ENCODE measurements at regions not wholly inside any gene's neighbourhood (a gene's known extent, or its start where the extent isn't known, plus 50 kb on each side); places are given as distances from the start of the nearest gene placed in this dataset.

DNA sequence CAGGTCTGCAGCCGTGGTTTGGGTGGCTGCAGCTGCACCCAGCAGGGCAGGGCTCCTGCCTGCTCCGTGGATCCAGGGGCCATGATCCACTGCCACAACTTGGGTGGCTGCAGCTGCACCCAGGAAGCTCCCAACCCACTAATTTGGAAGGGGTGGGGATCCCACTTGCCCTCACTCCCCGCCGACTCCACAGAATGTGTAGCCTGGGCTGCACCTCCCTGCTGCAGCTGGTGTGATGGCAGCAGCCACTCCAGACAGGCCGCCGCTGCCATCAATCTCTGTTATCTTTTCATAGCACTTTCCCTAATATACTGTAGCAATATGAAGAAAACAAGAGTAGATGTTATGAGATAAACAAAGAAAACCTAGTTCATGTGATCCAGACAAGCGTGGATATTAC, 137.8 kb upstream of the CNTN3 start:
- Histone ChIP-seq H3K4me1 (ENCODE audit: control insufficient read depth, extremely low read depth, insufficient read depth, low read length) (no peaks in the 10 kb centered on the region), H4K20me1 (ENCODE audit: control insufficient read depth, extremely low read depth, insufficient read depth, low read length) (no peaks in the 10 kb centered on the region), H2AFZ (ENCODE audit: control insufficient read depth, low read length) (no peak overlapping the region), H3K79me2 (ENCODE audit: control insufficient read depth, insufficient read depth, low read length) (no peaks in the 10 kb centered on the region), H3K27ac (ENCODE audit: control insufficient read depth, insufficient read depth, low read length) (no peak overlapping the region), H3K9ac (ENCODE audit: control insufficient read depth, extremely low read depth, insufficient read depth, low read length) (no peak overlapping the region), H3K4me3 (ENCODE audit: control insufficient read depth in 2 of 3, extremely low read depth in 1 of 3, insufficient read depth in 2 of 3, low read depth in 1 of 3, low read length in 3 of 3) (no peak overlapping the region), H3K27me3 (ENCODE audit: control insufficient read depth, extremely low read depth, insufficient read depth, low read length) (no peaks in the 10 kb centered on the region), H3K9me1 (ENCODE audit: control insufficient read depth, extremely low read depth, insufficient read depth, low read length) (no peaks in the 10 kb centered on the region), H3K4me2 (ENCODE audit: control insufficient read depth, extremely low read depth, insufficient read depth, low read depth, low read length) (no peak overlapping the region), H3K36me3 (ENCODE audit: control insufficient read depth in 2 of 2, extremely low read depth in 1 of 2, insufficient read depth in 2 of 2, low read length in 2 of 2) (no peaks in the 10 kb centered on the region), H3K9me3 (ENCODE audit: control insufficient read depth, low read depth, low read length) (no peaks in the 10 kb centered on the region)
- no peak for FAIRE-seq
- TF ChIP-seq EZH2 (IDR thresholded peaks at IDR 0.05; ENCODE audit: low read length) = no peak
- TF ChIP-seq, protein P1, sequence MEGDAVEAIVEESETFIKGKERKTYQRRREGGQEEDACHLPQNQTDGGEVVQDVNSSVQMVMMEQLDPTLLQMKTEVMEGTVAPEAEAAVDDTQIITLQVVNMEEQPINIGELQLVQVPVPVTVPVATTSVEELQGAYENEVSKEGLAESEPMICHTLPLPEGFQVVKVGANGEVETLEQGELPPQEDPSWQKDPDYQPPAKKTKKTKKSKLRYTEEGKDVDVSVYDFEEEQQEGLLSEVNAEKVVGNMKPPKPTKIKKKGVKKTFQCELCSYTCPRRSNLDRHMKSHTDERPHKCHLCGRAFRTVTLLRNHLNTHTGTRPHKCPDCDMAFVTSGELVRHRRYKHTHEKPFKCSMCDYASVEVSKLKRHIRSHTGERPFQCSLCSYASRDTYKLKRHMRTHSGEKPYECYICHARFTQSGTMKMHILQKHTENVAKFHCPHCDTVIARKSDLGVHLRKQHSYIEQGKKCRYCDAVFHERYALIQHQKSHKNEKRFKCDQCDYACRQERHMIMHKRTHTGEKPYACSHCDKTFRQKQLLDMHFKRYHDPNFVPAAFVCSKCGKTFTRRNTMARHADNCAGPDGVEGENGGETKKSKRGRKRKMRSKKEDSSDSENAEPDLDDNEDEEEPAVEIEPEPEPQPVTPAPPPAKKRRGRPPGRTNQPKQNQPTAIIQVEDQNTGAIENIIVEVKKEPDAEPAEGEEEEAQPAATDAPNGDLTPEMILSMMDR (optimal IDR thresholded peaks at IDR 0.05 in 1 of 3, IDR thresholded peaks at IDR 0.05 in 1 of 3, conservative IDR thresholded peaks at IDR 0.05 in 1 of 3; ENCODE audit: extremely low read depth in 1 of 3, insufficient read depth in 2 of 3, low read length in 3 of 3) = no peak
- DNase-seq (ENCODE audit: low read depth, low spot score) = no peak
- dilution Hi-C loops (cut with MboI; ENCODE audit: extremely low pct_ligation_motif_present, low sequenced_read_pairs) = no loop called here

- Histone ChIP-seq H3K4me1 (ENCODE audit: control insufficient read depth, extremely low read depth, insufficient read depth, low read length) (no peaks in the 10 kb centered on the region), H3K9me3 (ENCODE audit: control insufficient read depth, low read depth, low read length) (no peaks in the 10 kb centered on the region), H3K36me3 (ENCODE audit: control insufficient read depth in 2 of 2, extremely low read depth in 1 of 2, insufficient read depth in 2 of 2, low read length in 2 of 2) (no peaks in the 10 kb centered on the region), H3K9ac (ENCODE audit: control insufficient read depth, extremely low read depth, insufficient read depth, low read length) (no peak overlapping the region), H3K4me2 (ENCODE audit: control insufficient read depth, extremely low read depth, insufficient read depth, low read depth, low read length) (no peak overlapping the region), H3K4me3 (ENCODE audit: control insufficient read depth in 2 of 3, extremely low read depth in 1 of 3, insufficient read depth in 2 of 3, low read depth in 1 of 3, low read length in 3 of 3) (no peak overlapping the region), H2AFZ (ENCODE audit: control insufficient read depth, low read length) (no peak overlapping the region), H3K27ac (ENCODE audit: control insufficient read depth, insufficient read depth, low read length) (no peak overlapping the region), H3K79me2 (ENCODE audit: control insufficient read depth, insufficient read depth, low read length) (no peaks in the 10 kb centered on the region), H3K9me1 (ENCODE audit: control insufficient read depth, extremely low read depth, insufficient read depth, low read length) (no peaks in the 10 kb centered on the region), H4K20me1 (ENCODE audit: control insufficient read depth, extremely low read depth, insufficient read depth, low read length) (no peaks in the 10 kb centered on the region), H3K27me3 (ENCODE audit: control insufficient read depth, extremely low read depth, insufficient read depth, low read length) (no peaks in the 10 kb centered on the region)
- FAIRE-seq (no peak), DNase-seq (ENCODE audit: low read depth, low spot score) (no peak)
- TF ChIP-seq, protein P1 (optimal IDR thresholded peaks at IDR 0.05 in 1 of 3, IDR thresholded peaks at IDR 0.05 in 1 of 3, conservative IDR thresholded peaks at IDR 0.05 in 1 of 3; ENCODE audit: extremely low read depth in 1 of 3, insufficient read depth in 2 of 3, low read length in 3 of 3) = no peak
- no peak for TF ChIP-seq EZH2 (IDR thresholded peaks at IDR 0.05; ENCODE audit: low read length)
- dilution Hi-C loops (cut with MboI; ENCODE audit: extremely low pct_ligation_motif_present, low sequenced_read_pairs) = no loop called here
These were observed 137.3 kb upstream of the CNTN3 start for GRCh38 chr3:74751775-74752174.
